NCI-H82 (cell line): ENCODE measurements at regions not wholly inside any gene's neighbourhood (a gene's known extent, or its start where the extent isn't known, plus 50 kb on each side); places are given as distances from the start of the nearest gene placed in this dataset.
"Not testable (repeated sequence)": the region's sequence is repeated elsewhere in the genome, so short reads cannot be mapped to it uniquely, and the experiment has no call there.

ENCODE experiments used
- DNase-seq: peaks from one replicate; lab custom pipeline; 2025; lab: John Stamatoyannopoulos, UW

DNA sequence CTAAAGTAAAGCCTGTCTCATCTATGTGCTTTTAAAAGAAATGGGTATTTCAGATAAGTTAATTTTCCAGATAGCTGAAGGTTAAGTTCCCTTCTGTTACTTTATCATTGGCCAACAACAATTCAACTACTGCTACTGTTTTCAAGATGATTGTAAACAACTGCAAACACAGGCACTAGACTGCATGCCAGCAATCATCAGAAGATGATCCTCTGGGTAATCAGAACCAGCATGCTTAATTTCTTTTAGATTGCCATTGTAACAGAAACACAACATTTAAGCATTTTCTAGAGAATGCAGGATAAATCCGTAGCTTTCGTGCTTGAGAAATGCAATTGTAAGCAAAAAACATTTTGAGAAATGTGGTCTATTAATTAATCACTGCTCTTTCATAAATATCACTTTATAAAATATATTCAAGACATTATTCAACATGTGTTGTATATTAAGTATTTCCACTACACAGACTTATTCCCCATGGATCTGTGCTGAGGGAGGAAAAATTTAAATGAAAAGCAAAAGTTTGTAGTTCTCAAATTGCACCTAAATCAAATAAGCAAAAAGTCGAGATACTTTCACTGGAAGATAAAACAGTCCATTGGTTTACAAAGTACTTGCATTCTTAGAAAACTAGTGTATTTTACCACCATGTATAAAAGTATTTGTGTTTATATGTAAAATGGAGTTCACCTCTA, 133.7 kb downstream of the ATL2 start:
- DNase-seq, result no peak

- DNase-seq, result no peak
These were observed 137.6 kb downstream of the ATL2 start for GRCh38 chr2:38239452-38239851.

DNA sequence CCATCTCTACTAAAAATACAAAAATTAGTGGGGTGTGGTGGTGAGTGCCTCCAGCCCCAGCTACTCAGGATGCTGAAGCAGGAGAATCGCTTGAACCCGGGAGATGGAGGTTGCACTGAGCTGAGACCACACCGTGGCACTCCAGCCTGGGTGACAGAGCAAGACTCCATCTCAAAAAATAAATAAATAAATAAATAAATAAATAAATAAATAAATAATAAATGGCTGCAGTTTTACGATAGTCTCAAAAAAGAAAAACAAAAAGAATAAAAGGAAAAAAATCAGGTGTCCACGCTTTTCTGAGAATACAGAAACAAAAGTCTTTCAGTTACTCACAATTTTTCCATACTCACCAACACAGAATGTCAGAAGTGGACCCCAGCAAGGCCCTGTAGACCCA, 138.4 kb downstream of the ATL2 start:
- DNase-seq, result not testable (repeated sequence)

GRCh38 chr2:38237311-38237710, 139.8 kb downstream of the ATL2 start:
- DNase-seq, result no peak

GRCh38 chr2:38233231-38233983, 143.7 kb downstream of the ATL2 start:
- no peak for DNase-seq

- no peak for DNase-seq
These were observed 144.6 kb downstream of the ATL2 start for GRCh38 chr2:38232454-38232853.

DNA sequence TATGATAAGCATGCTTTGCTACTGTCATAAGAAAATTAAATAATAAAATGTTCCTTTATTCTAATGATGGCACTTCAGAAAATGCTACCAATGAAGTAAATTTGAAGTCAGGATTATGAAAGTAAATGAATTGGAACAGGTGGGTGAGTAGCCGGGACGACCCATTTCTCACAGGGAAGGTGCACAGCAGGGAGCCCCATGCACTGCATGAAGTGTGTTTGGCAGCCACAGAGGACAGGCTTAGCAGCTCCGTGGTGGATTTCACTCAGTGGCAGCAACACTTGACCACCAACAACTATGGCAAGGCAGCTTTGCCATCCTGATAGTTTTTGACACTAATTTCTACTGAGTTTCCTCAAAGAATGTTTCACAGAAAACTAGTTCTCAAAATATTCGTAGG, 146.3 kb downstream of the ATL2 start:
- no peak for DNase-seq

- DNase-seq, result no peak
These were observed 148.3 kb downstream of the ATL2 start for GRCh38 chr2:38228753-38229152.

GRCh38 chr2:38224821-38225437, 149.0 kb upstream of the CYP1B1 start:
- peak; percentile 53 for DNase-seq

GRCh38 chr2:38224181-38224580, 148.2 kb upstream of the CYP1B1 start:
- no peak for DNase-seq

GRCh38 chr2:38223256-38223655, 147.3 kb upstream of the CYP1B1 start:
- no peak for DNase-seq

GRCh38 chr2:38220164-38220563, 144.2 kb upstream of the CYP1B1 start:
- DNase-seq, result no peak

GRCh38 chr2:38218995-38219394, 143.0 kb upstream of the CYP1B1 start:
- DNase-seq, result no peak

DNA sequence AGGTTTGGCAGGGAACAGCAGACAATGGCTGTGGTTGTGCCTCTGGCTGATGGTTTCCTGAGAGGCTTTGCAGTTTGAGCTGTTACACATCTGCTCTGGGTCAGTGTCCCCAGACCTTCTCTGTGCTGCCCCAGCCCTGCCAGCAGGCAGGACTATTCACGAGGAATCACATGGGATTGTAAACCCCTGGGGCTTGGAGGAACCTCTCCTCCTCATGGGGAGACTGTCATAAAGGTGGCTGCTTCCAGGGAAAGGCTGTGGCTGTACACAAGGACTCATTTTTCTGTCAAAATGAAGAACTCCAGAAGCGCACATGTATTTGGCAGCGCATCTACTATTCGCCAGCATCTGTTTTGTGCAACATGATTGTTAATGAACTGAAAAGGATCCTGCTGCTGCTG, 142.6 kb upstream of the CYP1B1 start:
- peak; percentile 74 for DNase-seq

DNA sequence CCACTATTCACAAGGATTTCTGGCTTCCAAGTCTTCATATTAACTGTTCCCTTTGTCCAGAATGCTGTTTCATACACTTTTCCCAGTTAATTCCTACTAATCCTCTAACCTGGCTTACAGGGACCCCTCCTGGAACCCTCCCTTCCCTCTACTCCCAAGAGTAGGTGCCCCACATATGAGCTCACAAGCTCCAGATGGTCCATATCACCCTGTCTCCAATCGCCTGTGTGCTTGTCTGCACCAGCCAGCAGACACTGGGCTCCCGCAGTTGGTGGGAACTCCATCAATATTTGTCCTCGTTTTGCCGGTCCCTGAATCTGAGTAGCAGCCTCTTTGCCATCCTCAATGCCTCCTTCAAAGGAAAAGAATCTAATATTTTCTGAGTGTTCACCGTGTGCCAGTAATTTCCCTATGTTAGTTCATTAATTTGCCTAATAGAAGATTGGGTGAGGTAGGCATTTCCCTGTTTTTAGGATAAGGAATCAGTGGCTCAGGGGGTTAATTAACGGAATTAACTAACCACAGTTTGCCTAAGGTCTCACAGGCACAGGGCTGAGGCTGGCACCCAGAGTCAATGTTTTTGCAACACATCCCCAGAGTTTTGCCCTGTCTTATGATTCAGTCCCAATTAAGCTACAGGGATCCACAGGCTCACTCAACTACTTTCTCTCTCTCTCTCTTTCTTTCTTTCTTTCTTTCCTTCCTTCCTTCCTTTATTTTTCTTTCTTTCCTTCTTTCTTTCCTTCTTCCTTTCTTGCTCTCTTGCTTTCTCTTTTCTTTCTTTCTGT, 141.6 kb upstream of the CYP1B1 start:
- peak; percentile 99 for DNase-seq

DNA sequence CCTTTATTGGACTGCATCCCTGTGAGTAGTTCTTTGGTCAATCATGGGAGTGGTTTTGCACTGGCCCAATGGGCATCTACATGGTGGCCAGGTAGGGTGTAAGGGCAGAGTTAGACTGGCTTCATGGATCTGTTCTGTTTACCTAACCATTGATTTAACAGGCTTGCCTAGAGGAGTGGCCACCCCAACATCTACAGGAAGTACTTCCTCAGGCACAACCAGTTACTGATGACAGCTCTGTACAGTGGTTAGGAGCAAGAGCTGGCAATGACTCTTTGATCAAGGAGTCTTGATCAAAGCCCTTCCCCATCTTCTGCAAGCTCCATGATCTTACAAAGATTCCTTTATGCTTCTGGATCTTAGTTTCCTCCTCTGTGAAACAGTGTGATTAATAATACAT, 140.9 kb upstream of the CYP1B1 start:
- peak; percentile 67 for DNase-seq

- peak; percentile 16 for DNase-seq
These were observed 140.0 kb upstream of the CYP1B1 start for GRCh38 chr2:38215993-38216392.

- DNase-seq, result no peak
These were observed 139.6 kb upstream of the CYP1B1 start for GRCh38 chr2:38215522-38215921.

- DNase-seq, result peak; percentile 95
These were observed 138.3 kb upstream of the CYP1B1 start for GRCh38 chr2:38214209-38214717.

DNA sequence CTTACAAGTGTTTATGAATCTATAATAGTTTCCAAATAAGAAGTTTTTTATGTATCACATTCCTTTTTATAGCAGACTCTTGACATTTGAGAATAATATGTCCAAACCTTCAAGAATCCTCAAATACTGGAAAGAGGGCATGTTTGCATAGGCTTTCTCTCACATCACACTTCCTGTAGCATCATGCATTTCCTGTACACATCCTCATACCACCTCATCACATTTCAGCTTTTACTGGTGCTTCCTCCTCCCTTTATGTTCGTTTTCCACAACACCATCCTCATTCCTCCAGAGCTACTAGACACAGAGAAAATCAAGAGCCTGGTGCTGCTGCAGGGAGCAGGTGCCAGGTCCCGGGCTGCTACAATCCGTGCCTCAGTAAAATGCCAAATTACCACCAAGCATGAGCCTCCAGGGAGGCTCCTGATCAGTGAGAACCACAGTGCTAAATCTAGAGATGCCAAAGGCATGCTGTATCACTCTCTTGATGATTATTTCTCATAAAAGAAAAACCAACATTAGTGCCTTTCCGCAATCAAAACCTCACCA, 137.7 kb upstream of the CYP1B1 start:
- DNase-seq, result no peak

GRCh38 chr2:38212312-38212711, 136.4 kb upstream of the CYP1B1 start:
- DNase-seq, result no peak

DNA sequence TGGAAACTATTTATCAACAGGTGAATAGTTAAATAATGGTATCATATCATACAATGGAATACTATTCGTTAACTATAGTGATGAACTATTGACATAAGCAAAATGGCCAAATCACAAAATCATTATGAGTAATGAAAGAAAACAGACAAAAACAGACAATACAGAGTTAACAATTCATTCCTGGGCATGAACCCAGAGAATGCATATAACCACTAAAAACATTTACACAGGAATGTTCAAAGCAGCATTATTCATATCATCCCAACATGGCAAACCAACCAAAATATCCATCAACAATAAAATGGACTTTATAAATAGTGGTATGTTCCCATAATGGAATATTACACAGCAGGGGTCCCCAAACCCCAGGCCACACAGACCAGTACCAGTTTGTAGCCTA, 131.2 kb upstream of the CYP1B1 start:
- DNase-seq, result no peak
